UCSD-AML1 (cell line): ENCODE measurements at regions not wholly inside any gene's neighbourhood (a gene's known extent, or its start where the extent isn't known, plus 50 kb on each side); places are given as distances from the start of the nearest gene placed in this dataset.
A peak's percentile ranks its signal among the peaks of the same experiment; 100 is the strongest.

ENCODE experiments used
- DNase-seq: peaks from one replicate; lab custom pipeline; 2025; ENCODE audit not compliant: unreplicated experiment; lab: John Stamatoyannopoulos, UW

GRCh38 chr5:88144219-88145001 lies 124.2 kb downstream of the TMEM161B start:
- peak; percentile 5 for DNase-seq

GRCh38 chr5:88143693-88144218 lies 124.9 kb downstream of the TMEM161B start:
- no peak for DNase-seq

- peak; percentile 9 for DNase-seq
Measured at GRCh38 chr5:88142886-88143692, 125.6 kb downstream of the TMEM161B start.

GRCh38 chr5:88142636-88142885 lies 126.1 kb downstream of the TMEM161B start:
- DNase-seq: no peak

- peak; percentile 97 for DNase-seq
Measured at GRCh38 chr5:88140856-88141752, 127.5 kb downstream of the TMEM161B start.

GRCh38 chr5:88140396-88140855 lies 128.2 kb downstream of the TMEM161B start:
- no peak for DNase-seq

- no peak for DNase-seq
Measured at GRCh38 chr5:88130211-88130815, 138.3 kb downstream of the TMEM161B start.

GRCh38 chr5:88128813-88129212 lies 139.8 kb downstream of the TMEM161B start:
- no peak for DNase-seq

- DNase-seq: no peak
Measured at GRCh38 chr5:88119535-88120125, 149.0 kb downstream of the TMEM161B start.

GRCh38 chr5:88118179-88118578 lies 150.5 kb downstream of the TMEM161B start:
- DNase-seq: no peak

- DNase-seq: no peak
Measured at GRCh38 chr5:88117546-88117945, 151.1 kb downstream of the TMEM161B start.

GRCh38 chr5:88116396-88116795 lies 152.2 kb downstream of the TMEM161B start:
- no peak for DNase-seq

- no peak for DNase-seq
Measured at GRCh38 chr5:88115211-88115610, 153.4 kb downstream of the TMEM161B start.

- no peak for DNase-seq
Measured at GRCh38 chr5:88113429-88113828, 155.2 kb downstream of the TMEM161B start.

- DNase-seq: no peak
Measured at GRCh38 chr5:88109818-88110217, 158.8 kb downstream of the TMEM161B start.

GRCh38 chr5:88108490-88109279 lies 160.0 kb downstream of the TMEM161B start:
- DNase-seq: no peak

- DNase-seq: no peak
Measured at GRCh38 chr5:88094906-88095496, 173.6 kb downstream of the TMEM161B start.

GRCh38 chr5:88094403-88094802 lies 174.2 kb downstream of the TMEM161B start:
- no peak for DNase-seq

- no peak for DNase-seq
Measured at GRCh38 chr5:88093765-88094164, 174.9 kb downstream of the TMEM161B start.
